Right hindlimb (tissue), 1 donor: ENCODE measurements at regions not wholly inside any gene's neighbourhood (a gene's known extent, or its start where the extent isn't known, plus 50 kb on each side); places are given as distances from the start of the nearest gene placed in this dataset.
"Not testable (repeated sequence)": the region's sequence is repeated elsewhere in the genome, so short reads cannot be mapped to it uniquely, and the experiment has no call there.

Experiments
- DNase-seq: peaks from one replicate; pipeline ENCODE4 v3.0.0-alpha.2; 2018

GRCh38 chr1:38746941-38747600 is 112.5 kb downstream of the RRAGC start:
- DNase-seq: no peak

GRCh38 chr1:38746402-38746935 is 113.1 kb downstream of the RRAGC start:
- no peak for DNase-seq

GRCh38 chr1:38745476-38746401 is 113.8 kb downstream of the RRAGC start:
- DNase-seq: no peak

- DNase-seq: no peak
Observed at GRCh38 chr1:38744452-38745350, 114.9 kb downstream of the RRAGC start.

GRCh38 chr1:38743184-38743583 is 116.4 kb downstream of the RRAGC start:
- no peak for DNase-seq

GRCh38 chr1:38741341-38741740 is 118.2 kb downstream of the RRAGC start:
- DNase-seq: no peak

- DNase-seq: no peak
Observed at GRCh38 chr1:38740487-38740886, 119.1 kb downstream of the RRAGC start.

- no peak for DNase-seq
Observed at GRCh38 chr1:38738207-38738606, 121.4 kb downstream of the RRAGC start.

GRCh38 chr1:38736399-38736798 is 123.2 kb downstream of the RRAGC start:
- DNase-seq: no peak

- DNase-seq: no peak
Observed at GRCh38 chr1:38735651-38736161, 123.9 kb downstream of the RRAGC start.

GRCh38 chr1:38733761-38734160 is 125.8 kb downstream of the RRAGC start:
- DNase-seq: no peak

- DNase-seq: no peak
Observed at GRCh38 chr1:38730511-38731397, 128.8 kb downstream of the RRAGC start.

- no peak for DNase-seq
Observed at GRCh38 chr1:38728585-38728908, 131.0 kb downstream of the RRAGC start.

- peak; percentile 74 for DNase-seq
Observed at GRCh38 chr1:38727684-38728584, 131.6 kb downstream of the RRAGC start.

GRCh38 chr1:38725321-38725961 is 134.1 kb downstream of the RRAGC start:
- not testable (repeated sequence) for DNase-seq

GRCh38 chr1:38724160-38725131 is 135.1 kb downstream of the RRAGC start:
- DNase-seq: no peak

- no peak for DNase-seq
Observed at GRCh38 chr1:38721816-38722215, 137.8 kb downstream of the RRAGC start.

GRCh38 chr1:38719880-38720279 is 139.7 kb downstream of the RRAGC start:
- no peak for DNase-seq

- DNase-seq: no peak
Observed at GRCh38 chr1:38718031-38718430, 141.5 kb downstream of the RRAGC start.
